Fibroblast of pulmonary artery (primary cell): ENCODE measurements at regions not wholly inside any gene's neighbourhood (a gene's known extent, or its start where the extent isn't known, plus 50 kb on each side); places are given as distances from the start of the nearest gene placed in this dataset.
"Not testable (repeated sequence)": the region's sequence is repeated elsewhere in the genome, so short reads cannot be mapped to it uniquely, and the experiment has no call there.

Experiments
- DNase-seq: peaks from one replicate; pipeline ENCODE4 v3.0.0-alpha.2; 2010; ENCODE audit warnings: low read depth
- H3K4me3 ChIP-seq: replicated peaks from 2 replicates; pipeline ENCODE4 v1.5.1; 2011; ENCODE audit warnings: low read depth, mild to moderate bottlenecking, control low read depth, low read length, moderate library complexity
- TF ChIP-seq, protein P1 (sequence below): IDR thresholded peaks from 2 replicates; pipeline ENCODE4 v1.5.1; 2011; ENCODE audit warnings: mild to moderate bottlenecking, control low read depth, low read length, inconsistent platforms; ENCODE audit errors: missing control alignments

DNA sequence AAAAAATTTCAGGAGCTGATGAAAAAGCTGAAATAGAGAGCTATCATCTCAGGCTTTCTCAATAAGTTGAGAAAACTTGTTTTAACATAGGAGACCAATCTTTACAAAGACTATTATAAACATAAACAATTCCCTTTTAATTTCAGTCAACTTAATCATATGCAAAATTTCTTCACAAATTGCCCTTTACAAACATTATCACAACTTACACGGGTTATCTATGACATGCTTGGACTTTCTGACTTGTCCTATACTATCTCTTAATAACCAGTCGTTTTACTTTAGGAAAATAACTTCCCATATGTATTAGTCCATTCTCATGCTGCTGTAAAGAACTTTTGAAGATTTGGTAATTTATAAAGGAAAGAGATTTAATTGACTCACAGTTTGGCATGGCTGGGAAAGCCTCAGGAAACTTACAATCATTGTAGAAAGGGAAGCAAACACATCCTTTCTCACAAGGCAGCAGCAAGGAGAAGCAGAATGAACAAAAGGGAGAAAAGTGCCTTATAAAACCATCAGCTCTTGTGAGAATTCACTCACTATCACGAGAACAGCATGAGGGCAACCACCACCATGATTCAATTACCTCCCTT lies 1583.7 kb upstream of the CELF4 start:
- TF ChIP-seq, protein P1, sequence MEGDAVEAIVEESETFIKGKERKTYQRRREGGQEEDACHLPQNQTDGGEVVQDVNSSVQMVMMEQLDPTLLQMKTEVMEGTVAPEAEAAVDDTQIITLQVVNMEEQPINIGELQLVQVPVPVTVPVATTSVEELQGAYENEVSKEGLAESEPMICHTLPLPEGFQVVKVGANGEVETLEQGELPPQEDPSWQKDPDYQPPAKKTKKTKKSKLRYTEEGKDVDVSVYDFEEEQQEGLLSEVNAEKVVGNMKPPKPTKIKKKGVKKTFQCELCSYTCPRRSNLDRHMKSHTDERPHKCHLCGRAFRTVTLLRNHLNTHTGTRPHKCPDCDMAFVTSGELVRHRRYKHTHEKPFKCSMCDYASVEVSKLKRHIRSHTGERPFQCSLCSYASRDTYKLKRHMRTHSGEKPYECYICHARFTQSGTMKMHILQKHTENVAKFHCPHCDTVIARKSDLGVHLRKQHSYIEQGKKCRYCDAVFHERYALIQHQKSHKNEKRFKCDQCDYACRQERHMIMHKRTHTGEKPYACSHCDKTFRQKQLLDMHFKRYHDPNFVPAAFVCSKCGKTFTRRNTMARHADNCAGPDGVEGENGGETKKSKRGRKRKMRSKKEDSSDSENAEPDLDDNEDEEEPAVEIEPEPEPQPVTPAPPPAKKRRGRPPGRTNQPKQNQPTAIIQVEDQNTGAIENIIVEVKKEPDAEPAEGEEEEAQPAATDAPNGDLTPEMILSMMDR = no peak
- H3K4me3 ChIP-seq = no peak overlapping the region
- no peak for DNase-seq

DNA sequence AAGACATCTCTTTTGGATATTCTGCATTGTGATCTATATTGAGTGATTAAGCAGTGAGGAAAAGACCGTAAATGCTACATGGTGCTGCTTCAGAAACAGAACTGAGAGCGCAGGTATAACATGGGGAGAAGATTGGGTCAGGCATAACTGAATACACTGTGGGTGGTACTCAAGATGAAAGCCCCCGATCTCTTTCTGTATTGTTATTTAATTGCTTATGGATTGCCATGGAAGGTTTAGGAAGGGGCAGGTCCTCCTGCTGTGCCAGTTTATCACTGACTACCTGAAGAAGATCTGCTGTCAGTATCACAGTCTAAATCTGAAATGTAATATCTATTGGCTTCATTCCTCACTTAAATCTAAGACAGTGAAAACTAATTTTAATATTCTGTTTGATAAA lies 1568.7 kb upstream of the CELF4 start:
- no peak overlapping the region for H3K4me3 ChIP-seq
- TF ChIP-seq, protein P1 = no peak
- no peak for DNase-seq

DNA sequence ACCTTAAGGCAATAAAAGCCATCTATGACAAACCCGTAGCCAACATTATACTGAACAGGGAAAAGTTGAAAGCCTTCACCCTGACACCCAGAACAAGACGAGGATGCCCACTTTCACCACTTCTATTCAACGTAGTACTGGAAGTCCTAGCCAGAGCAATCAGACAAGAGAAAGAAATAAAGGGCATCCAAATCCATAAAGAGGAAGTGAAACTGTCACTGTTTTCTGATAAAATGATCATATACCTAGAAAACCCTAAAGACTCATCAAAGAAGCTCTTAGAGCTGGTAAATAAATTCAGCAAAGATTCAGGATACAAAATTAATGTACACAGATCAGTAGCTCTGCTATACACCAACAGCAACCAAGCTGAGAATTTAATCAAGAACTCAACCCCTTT lies 1561.9 kb upstream of the CELF4 start:
- not testable (repeated sequence) for DNase-seq, H3K4me3 ChIP-seq

DNA sequence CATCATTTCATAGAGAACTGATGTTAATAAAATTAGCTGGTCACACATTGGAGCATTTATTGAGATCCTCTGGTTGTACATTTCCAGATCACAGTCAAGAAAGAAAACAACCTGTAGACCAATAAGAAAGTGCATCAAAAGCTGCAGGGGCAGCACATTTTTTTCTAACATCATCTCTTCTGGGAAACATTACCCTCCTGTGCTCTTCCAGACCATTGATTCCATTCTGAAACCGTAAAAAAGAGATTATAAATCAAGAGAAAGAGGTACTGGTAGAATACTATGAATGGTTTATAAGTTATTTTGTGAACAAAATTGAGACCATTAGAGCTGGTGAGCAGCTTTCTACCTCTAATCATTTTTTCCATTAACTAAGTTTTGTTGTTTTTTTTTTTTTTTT lies 1548.2 kb upstream of the CELF4 start:
- H3K4me3 ChIP-seq = no peak overlapping the region
- DNase-seq = no peak
- TF ChIP-seq, protein P1 = no peak

DNA sequence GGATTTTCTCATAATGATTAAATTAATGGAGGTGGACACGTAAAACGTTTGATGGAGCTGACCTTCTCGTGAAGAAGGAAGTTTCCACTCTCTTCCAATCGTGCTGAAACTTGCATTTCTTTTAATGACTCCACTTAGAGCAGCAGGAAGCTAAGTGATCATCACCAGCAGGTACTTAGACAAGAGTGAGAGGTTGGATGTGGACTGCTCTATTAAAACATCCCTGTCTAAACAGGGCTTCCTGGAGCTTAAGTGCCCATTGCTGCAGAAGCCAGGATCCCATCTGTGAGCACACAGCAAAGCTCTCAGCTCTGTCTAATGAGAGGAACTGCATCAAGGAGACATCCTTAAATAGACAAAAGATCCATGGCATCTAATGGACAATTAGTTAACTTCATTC lies 1539.5 kb upstream of the CELF4 start:
- DNase-seq = no peak
- TF ChIP-seq, protein P1 = no peak
- no peak overlapping the region for H3K4me3 ChIP-seq

DNA sequence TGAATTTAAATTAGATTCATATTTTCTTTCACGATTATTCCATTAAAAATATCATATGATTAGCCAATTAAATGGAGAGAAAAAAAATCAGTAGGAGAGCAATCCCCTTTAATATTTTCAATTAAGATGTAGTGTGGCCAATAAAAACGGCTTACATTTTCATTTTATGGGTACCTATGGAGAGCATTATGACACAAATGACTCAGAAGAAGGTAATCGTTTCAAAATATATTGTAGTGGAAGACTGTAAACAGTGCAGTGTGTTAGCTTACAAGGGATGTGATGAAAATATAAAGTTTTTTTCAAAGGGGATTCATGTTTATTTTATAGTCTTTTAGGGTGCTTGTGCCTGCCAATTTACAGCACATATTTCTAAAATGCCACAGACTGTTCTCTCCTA lies 1507.4 kb upstream of the CELF4 start:
- DNase-seq = no peak
- no peak overlapping the region for H3K4me3 ChIP-seq
- TF ChIP-seq, protein P1 = no peak

DNA sequence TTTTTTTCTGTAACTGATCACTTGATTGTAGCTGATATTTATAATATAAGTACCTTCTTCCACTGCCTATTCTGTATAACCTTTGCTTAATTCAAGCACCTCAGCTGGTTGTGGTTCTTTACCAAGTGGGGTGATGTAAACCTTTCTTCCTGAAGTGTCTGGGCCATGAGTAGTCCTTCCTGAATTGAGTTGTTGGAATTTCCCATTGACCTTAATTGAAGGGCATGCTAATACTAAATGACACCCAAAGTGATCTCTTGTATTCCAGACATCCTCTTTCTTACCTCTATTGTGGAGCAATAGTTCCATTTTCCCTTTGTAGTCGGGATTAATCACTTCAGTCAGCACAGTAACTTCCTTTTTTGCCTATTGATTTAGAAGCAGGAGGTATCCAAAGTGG lies 1496.8 kb upstream of the CELF4 start:
- no peak overlapping the region for H3K4me3 ChIP-seq
- DNase-seq = no peak
- TF ChIP-seq, protein P1 = no peak
